CD4-positive, alpha-beta T cell (primary cell): ENCODE measurements at regions not wholly inside any gene's neighbourhood (a gene's known extent, or its start where the extent isn't known, plus 50 kb on each side); places are given as distances from the start of the nearest gene placed in this dataset.

ENCODE experiments used
- ATAC-seq: fragments of 200-7000 bp; cut with Tn5 transposase; one replicate; pipeline ENCODE4 v1.10.0; 2022; ENCODE audit warnings: mild to moderate bottlenecking; ENCODE audit not compliant: poor library complexity
- CTCF ChIA-PET: fragments of 350-600 bp; sonication (Branson Sonifier 250); formaldehyde crosslinking; loops from one replicate; lab custom pipeline; 2021; ENCODE audit warnings: antibody characterized with exemption, inconsistent platforms; lab: Charles Lee
- POLR2A ChIA-PET: fragments of 350-600 bp; sonication (Branson Sonifier 250); formaldehyde crosslinking; loops from one replicate; lab custom pipeline; 2021; ENCODE audit warnings: antibody characterized with exemption, inconsistent platforms; lab: Charles Lee
- DNase-seq, 14 experiments: peaks; one replicate each; pipeline ENCODE4 v3.0.0-alpha.2; 2013 to 2020; ENCODE audit warnings: mixed read lengths in 2 of 14
- H3K27ac ChIP-seq, 2 donors: one replicate each; pipeline versions ENCODE4 v1.5.1 to v1.7.0; 2013; ENCODE audit warnings: low read length in 2 of 2, low read depth in 1 of 2, mild to moderate bottlenecking in 1 of 2
- H3K27me3 ChIP-seq, 2 experiments: 1 replicate in 1 of 2; 2 replicates in 1 of 2; pipeline versions ENCODE4 v1.6.1 to v1.7.0; 2013; ENCODE audit warnings: low read length in 2 of 2, control low read depth in 1 of 2, mild to moderate bottlenecking in 1 of 2, moderate library complexity in 1 of 2; ENCODE audit not compliant: insufficient read depth in 2 of 2, control insufficient read depth in 1 of 2
- H3K36me3 ChIP-seq: one replicate; pipeline ENCODE4 v1.6.1; 2013; ENCODE audit warnings: low read length, control low read depth; ENCODE audit not compliant: insufficient read depth
- H3K4me1 ChIP-seq: one replicate; pipeline ENCODE4 v1.6.1; 2013; ENCODE audit warnings: low read length, control low read depth; ENCODE audit not compliant: insufficient read depth
- H3K4me3 ChIP-seq: one replicate; pipeline ENCODE4 v1.5.1; 2013; ENCODE audit warnings: mild to moderate bottlenecking, low read length, moderate library complexity
- H3K9me3 ChIP-seq, 2 experiments: 1 replicate in 1 of 2; 2 replicates in 1 of 2; pipeline versions ENCODE4 v1.6.1 to v1.7.0; 2013; ENCODE audit warnings: low read length in 2 of 2, mild to moderate bottlenecking in 2 of 2, control low read depth in 1 of 2, moderate library complexity in 1 of 2; ENCODE audit not compliant: control insufficient read depth in 1 of 2, insufficient read depth in 1 of 2
- H3K27ac Mint-ChIP-seq: one replicate; pipeline ENCODE4 v1.8.0; 2020; ENCODE audit warnings: mixed read lengths
- H3K27me3 Mint-ChIP-seq: one replicate; pipeline ENCODE4 v1.8.0; 2021; ENCODE audit warnings: mixed read lengths
- H3K36me3 Mint-ChIP-seq: one replicate; pipeline ENCODE4 v1.8.0; 2021; ENCODE audit warnings: low read depth, mixed read lengths
- H3K4me1 Mint-ChIP-seq: one replicate; pipeline ENCODE4 v1.8.0; 2021; ENCODE audit warnings: low read depth, mixed read lengths
- H3K4me3 Mint-ChIP-seq: one replicate; pipeline ENCODE4 v1.8.0; 2020; ENCODE audit warnings: mild to moderate bottlenecking, mixed read lengths
- H3K9me3 Mint-ChIP-seq: one replicate; pipeline ENCODE4 v1.8.0; 2020; ENCODE audit warnings: mixed read lengths
- CTCF ChIP-seq: fragments of 200-600 bp; IDR thresholded peaks from one replicate; pipeline ENCODE4 v1.8.0; 2022; ENCODE audit warnings: antibody characterized with exemption, mild to moderate bottlenecking
- intact Hi-C, 2 experiments: fragments of 100-400 bp; cut with DNase I in 1 of 2; cut with micrococcal nuclease in 1 of 2; formaldehyde crosslinking; loops; one replicate each; pipeline versions ENCODE4 v1.15.1 to v1.9.0; 2023 to 2025; cut with DNase I, micrococcal nuclease

- H3K27me3 Mint-ChIP-seq: no peaks in the 10 kb centered on the region
- no peaks in the 10 kb centered on the region for H3K36me3 Mint-ChIP-seq
- no peak overlapping the region for H3K27ac Mint-ChIP-seq
- no peak overlapping the region for H3K4me3 ChIP-seq
- H3K9me3 ChIP-seq: no peaks in the 10 kb centered on the region
- DNase-seq (no peak), ATAC-seq (no peak)
- no peak overlapping the region for H3K27ac ChIP-seq
- H3K27me3 ChIP-seq: no peaks in the 10 kb centered on the region
- intact Hi-C loops: no loop called here
- peaks cover 2% of the 10 kb centered on the region for H3K9me3 Mint-ChIP-seq
- no peaks in the 10 kb centered on the region for H3K36me3 ChIP-seq
- POLR2A ChIA-PET: no interaction called here
- no peak overlapping the region for H3K4me3 Mint-ChIP-seq
- no peaks in the 10 kb centered on the region for H3K4me1 Mint-ChIP-seq
- H3K4me1 ChIP-seq: no peaks in the 10 kb centered on the region
- CTCF ChIA-PET: no interaction called here
- TF ChIP-seq CTCF: no peak
These were observed 117.5 kb downstream of the HAO1 start for GRCh38 chr20:7822772-7823171.

- Mint-ChIP-seq H3K27ac (no peak overlapping the region), H3K4me3 (no peak overlapping the region), H3K36me3 (no peaks in the 10 kb centered on the region), H3K27me3 (no peaks in the 10 kb centered on the region), H3K4me1 (no peaks in the 10 kb centered on the region), H3K9me3 (peaks cover 4% of the 10 kb centered on the region)
- H3K9me3 ChIP-seq: peaks cover 0 to under 1% of the 10 kb centered on the region in 2 experiments
- H3K4me3 ChIP-seq: no peak overlapping the region
- no peaks in the 10 kb centered on the region for H3K4me1 ChIP-seq
- no peaks in the 10 kb centered on the region for H3K36me3 ChIP-seq
- intact Hi-C loops: no loop called here
- TF ChIP-seq CTCF: no peak
- ChIA-PET POLR2A (no interaction called here), CTCF (no interaction called here)
- DNase-seq: no peak
- no peaks in the 10 kb centered on the region for H3K27me3 ChIP-seq
- no peak overlapping the region for H3K27ac ChIP-seq
- ATAC-seq: no peak
These were observed 111.8 kb downstream of the HAO1 start for GRCh38 chr20:7828437-7828836.

GRCh38 chr20:7829031-7829430 lies 111.2 kb downstream of the HAO1 start:
- peaks cover 0 to 5% of the 10 kb centered on the region in 2 experiments for H3K9me3 ChIP-seq
- Mint-ChIP-seq H3K27ac (no peak overlapping the region), H3K27me3 (no peaks in the 10 kb centered on the region), H3K9me3 (peaks cover 5% of the 10 kb centered on the region), H3K36me3 (no peaks in the 10 kb centered on the region), H3K4me3 (no peak overlapping the region), H3K4me1 (no peaks in the 10 kb centered on the region)
- ATAC-seq: no peak
- CTCF ChIA-PET: no interaction called here
- no peaks in the 10 kb centered on the region for H3K36me3 ChIP-seq
- no peak overlapping the region for H3K4me3 ChIP-seq
- POLR2A ChIA-PET: no interaction called here
- no peak for TF ChIP-seq CTCF
- intact Hi-C loops: no loop called here
- H3K27me3 ChIP-seq: no peaks in the 10 kb centered on the region
- H3K27ac ChIP-seq: no peak overlapping the region
- DNase-seq: no peak
- H3K4me1 ChIP-seq: no peaks in the 10 kb centered on the region
